ENCODE measurements at regions not wholly inside any gene's neighbourhood (a gene's known extent, or its start where the extent isn't known, plus 50 kb on each side); places are given as distances from the start of the nearest gene placed in this dataset.

DNA sequence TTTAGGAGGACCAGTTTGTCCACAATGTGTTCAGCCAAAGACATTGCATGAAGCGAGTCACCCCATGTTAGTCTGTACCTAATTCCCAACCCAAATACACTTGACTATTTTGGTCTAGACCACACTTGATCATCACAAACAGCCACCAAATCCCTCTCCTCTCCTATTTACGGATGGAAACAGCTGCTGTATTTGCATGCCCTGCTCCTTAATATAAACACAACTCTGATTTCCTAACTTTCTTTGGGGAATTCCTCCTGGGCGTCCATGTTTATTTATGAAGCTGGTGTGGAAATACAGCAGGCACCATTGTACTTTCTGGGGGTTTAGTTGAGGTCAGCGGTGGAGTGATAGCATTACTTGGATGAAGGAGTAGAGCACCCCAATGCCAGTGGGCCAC is 235.2 kb downstream of the TLE3 start:
- WGBS (ENCODE audit: low lambda C conversion rate): 71% methylated on average over 4 of the region's 4 CpGs

More for the DNA sequence above, 235.2 kb downstream of the TLE3 start:
- Histone ChIP-seq H3K4me1 (ENCODE audit: control insufficient read depth in 1 of 2, insufficient read depth in 2 of 2, low read depth in 1 of 2, low read length in 1 of 2) (peaks cover 0 to 5% of the 10 kb centered on the region in 2 experiments; a peak in 1 of 4 replicates), H3K4me3 (ENCODE audit: low read depth in 2 of 2, low read length in 1 of 2) (no peak overlapping the region), H3F3A (replicated peaks; ENCODE audit: insufficient read depth) (no peaks in the 10 kb centered on the region), H3K79me2 (ENCODE audit: insufficient read depth) (no peaks in the 10 kb centered on the region), H3K36me3 (replicated peaks in 1 of 2; ENCODE audit: control insufficient read depth in 1 of 2, insufficient read depth in 2 of 2, low read length in 1 of 2) (no peaks in the 10 kb centered on the region), H3K27ac (ENCODE audit: low read depth in 2 of 2, low read length in 1 of 2) (no peak overlapping the region), H3K9me3 (no peaks in the 10 kb centered on the region), H3K9me2 (no peaks in the 10 kb centered on the region), H3K4me2 (no peak overlapping the region), H3K9ac (no peak overlapping the region), H2AFZ (ENCODE audit: low read depth) (no peak overlapping the region), H3K27me3 (ENCODE audit: insufficient read depth) (no peaks in the 10 kb centered on the region), H4K20me1 (ENCODE audit: insufficient read depth) (no peaks in the 10 kb centered on the region)
- ChIA-PET POLR2A (no interaction called here), CTCF (interaction anchor here (1.0 kb wide), 1 partner anchor 13 kb away, joined by 3 read pairs; no protein-coding TSS in a partner anchor)
- TF ChIP-seq FOSL2 (IDR thresholded peaks at IDR 0.05; ENCODE audit: borderline replicate concordance, low read depth) (no peak), NFIC (IDR thresholded peaks at IDR 0.05; ENCODE audit: borderline replicate concordance) (no peak), RXRA (IDR thresholded peaks at IDR 0.05; ENCODE audit: borderline replicate concordance, low read depth) (no peak), CHD2 (IDR thresholded peaks at IDR 0.05; ENCODE audit: low read length, partially characterized antibody) (no peak), GABPA (IDR thresholded peaks at IDR 0.05; ENCODE audit: low read depth) (no peak), NRF1 (IDR thresholded peaks at IDR 0.05; ENCODE audit: low read depth, low read length) (no peak), TEAD4 (IDR thresholded peaks at IDR 0.05; ENCODE audit: borderline replicate concordance, insufficient read depth) (no peak), RFX5 (IDR thresholded peaks at IDR 0.05; ENCODE audit: low read length) (no peak), RCOR1 (IDR thresholded peaks at IDR 0.05; ENCODE audit: low read length) (no peak), POLR2AphosphoS5 (IDR thresholded peaks at IDR 0.05; ENCODE audit: low read depth, low read length) (no peak)
- TF ChIP-seq, protein P1, sequence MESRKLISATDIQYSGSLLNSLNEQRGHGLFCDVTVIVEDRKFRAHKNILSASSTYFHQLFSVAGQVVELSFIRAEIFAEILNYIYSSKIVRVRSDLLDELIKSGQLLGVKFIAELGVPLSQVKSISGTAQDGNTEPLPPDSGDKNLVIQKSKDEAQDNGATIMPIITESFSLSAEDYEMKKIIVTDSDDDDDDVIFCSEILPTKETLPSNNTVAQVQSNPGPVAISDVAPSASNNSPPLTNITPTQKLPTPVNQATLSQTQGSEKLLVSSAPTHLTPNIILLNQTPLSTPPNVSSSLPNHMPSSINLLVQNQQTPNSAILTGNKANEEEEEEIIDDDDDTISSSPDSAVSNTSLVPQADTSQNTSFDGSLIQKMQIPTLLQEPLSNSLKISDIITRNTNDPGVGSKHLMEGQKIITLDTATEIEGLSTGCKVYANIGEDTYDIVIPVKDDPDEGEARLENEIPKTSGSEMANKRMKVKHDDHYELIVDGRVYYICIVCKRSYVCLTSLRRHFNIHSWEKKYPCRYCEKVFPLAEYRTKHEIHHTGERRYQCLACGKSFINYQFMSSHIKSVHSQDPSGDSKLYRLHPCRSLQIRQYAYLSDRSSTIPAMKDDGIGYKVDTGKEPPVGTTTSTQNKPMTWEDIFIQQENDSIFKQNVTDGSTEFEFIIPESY (IDR thresholded peaks at IDR 0.05; ENCODE audit: borderline replicate concordance, low read depth): no peak
- TF ChIP-seq, protein P2, sequence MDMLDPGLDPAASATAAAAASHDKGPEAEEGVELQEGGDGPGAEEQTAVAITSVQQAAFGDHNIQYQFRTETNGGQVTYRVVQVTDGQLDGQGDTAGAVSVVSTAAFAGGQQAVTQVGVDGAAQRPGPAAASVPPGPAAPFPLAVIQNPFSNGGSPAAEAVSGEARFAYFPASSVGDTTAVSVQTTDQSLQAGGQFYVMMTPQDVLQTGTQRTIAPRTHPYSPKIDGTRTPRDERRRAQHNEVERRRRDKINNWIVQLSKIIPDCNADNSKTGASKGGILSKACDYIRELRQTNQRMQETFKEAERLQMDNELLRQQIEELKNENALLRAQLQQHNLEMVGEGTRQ (IDR thresholded peaks at IDR 0.05; ENCODE audit: borderline replicate concordance, low read depth, low read length): no peak
- TF ChIP-seq, protein P3, sequence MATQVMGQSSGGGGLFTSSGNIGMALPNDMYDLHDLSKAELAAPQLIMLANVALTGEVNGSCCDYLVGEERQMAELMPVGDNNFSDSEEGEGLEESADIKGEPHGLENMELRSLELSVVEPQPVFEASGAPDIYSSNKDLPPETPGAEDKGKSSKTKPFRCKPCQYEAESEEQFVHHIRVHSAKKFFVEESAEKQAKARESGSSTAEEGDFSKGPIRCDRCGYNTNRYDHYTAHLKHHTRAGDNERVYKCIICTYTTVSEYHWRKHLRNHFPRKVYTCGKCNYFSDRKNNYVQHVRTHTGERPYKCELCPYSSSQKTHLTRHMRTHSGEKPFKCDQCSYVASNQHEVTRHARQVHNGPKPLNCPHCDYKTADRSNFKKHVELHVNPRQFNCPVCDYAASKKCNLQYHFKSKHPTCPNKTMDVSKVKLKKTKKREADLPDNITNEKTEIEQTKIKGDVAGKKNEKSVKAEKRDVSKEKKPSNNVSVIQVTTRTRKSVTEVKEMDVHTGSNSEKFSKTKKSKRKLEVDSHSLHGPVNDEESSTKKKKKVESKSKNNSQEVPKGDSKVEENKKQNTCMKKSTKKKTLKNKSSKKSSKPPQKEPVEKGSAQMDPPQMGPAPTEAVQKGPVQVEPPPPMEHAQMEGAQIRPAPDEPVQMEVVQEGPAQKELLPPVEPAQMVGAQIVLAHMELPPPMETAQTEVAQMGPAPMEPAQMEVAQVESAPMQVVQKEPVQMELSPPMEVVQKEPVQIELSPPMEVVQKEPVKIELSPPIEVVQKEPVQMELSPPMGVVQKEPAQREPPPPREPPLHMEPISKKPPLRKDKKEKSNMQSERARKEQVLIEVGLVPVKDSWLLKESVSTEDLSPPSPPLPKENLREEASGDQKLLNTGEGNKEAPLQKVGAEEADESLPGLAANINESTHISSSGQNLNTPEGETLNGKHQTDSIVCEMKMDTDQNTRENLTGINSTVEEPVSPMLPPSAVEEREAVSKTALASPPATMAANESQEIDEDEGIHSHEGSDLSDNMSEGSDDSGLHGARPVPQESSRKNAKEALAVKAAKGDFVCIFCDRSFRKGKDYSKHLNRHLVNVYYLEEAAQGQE (IDR thresholded peaks at IDR 0.05; ENCODE audit: low read depth, low read length): no peak
- TF ChIP-seq, protein P4, sequence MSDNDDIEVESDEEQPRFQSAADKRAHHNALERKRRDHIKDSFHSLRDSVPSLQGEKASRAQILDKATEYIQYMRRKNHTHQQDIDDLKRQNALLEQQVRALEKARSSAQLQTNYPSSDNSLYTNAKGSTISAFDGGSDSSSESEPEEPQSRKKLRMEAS (IDR thresholded peaks at IDR 0.05; ENCODE audit: low read depth): no peak
- no peak for DNase-seq

All from SK-N-SH (cell line).